Breast epithelium (tissue), 3 donors: ENCODE measurements at regions not wholly inside any gene's neighbourhood (a gene's known extent, or its start where the extent isn't known, plus 50 kb on each side); places are given as distances from the start of the nearest gene placed in this dataset.

ENCODE experiments used
- CTCF ChIP-seq, 3 donors: fragments of 450-650 bp; IDR thresholded peaks; one replicate each; pipeline ENCODE4 v1.5.1; 2016 to 2017; ENCODE audit warnings: antibody characterized with exemption in 3 of 3, mild to moderate bottlenecking in 3 of 3, moderate library complexity in 3 of 3
- POLR2A ChIP-seq: fragments of 450-650 bp; IDR thresholded peaks from one replicate; pipeline ENCODE4 v1.6.1; 2016; ENCODE audit warnings: antibody characterized with exemption, mild to moderate bottlenecking, moderate library complexity

- TF ChIP-seq CTCF (IDR thresholded peaks at IDR 0.05) (no peak), POLR2A (no peak)
Observed at GRCh38 chr12:45612044-45612794, 117.3 kb upstream of the ARID2 start.
